HEK293T (cell line): ENCODE measurements at regions not wholly inside any gene's neighbourhood (a gene's known extent, or its start where the extent isn't known, plus 50 kb on each side); places are given as distances from the start of the nearest gene placed in this dataset.

ENCODE experiments used
- FOXM1 ChIP-seq: fragments of 450-650 bp; IDR thresholded peaks from 2 replicates; pipeline ENCODE4 v1.6.1; 2017; ENCODE audit warnings: mild to moderate bottlenecking, borderline replicate concordance
- SP1 ChIP-seq: fragments of 450-650 bp; IDR thresholded peaks from 2 replicates; pipeline ENCODE4 v1.6.1; 2017
- TF ChIP-seq, protein P1 (sequence below): fragments of 450-650 bp; IDR thresholded peaks from 2 replicates; pipeline ENCODE4 v1.6.1; 2016

DNA sequence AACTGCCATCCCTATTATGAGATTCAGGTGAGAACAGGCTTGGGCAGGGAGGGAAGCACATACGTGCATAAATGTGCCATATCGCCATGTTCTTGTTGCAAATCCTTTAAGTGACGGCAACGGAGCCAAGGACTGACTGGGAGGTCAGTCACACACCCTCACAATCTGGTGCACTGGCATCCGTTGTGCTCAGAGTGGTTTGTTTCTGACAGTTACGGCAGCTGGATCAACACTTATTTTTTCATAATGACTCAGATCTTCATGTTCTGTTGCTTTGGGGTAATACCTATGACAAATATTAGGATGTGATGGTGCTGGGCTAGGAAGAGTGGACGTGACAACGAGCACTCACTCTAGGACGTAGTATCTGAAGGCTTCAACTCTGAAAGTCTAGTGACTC lies 56.2 kb upstream of the PREP start:
- no peak for TF ChIP-seq SP1
- no peak for TF ChIP-seq FOXM1
- TF ChIP-seq, protein P1, sequence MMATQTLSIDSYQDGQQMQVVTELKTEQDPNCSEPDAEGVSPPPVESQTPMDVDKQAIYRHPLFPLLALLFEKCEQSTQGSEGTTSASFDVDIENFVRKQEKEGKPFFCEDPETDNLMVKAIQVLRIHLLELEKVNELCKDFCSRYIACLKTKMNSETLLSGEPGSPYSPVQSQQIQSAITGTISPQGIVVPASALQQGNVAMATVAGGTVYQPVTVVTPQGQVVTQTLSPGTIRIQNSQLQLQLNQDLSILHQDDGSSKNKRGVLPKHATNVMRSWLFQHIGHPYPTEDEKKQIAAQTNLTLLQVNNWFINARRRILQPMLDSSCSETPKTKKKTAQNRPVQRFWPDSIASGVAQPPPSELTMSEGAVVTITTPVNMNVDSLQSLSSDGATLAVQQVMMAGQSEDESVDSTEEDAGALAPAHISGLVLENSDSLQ, result no peak
